GM19023 (cell line): ENCODE measurements at regions not wholly inside any gene's neighbourhood (a gene's known extent, or its start where the extent isn't known, plus 50 kb on each side); places are given as distances from the start of the nearest gene placed in this dataset.
A peak's percentile ranks its signal among the peaks of the same experiment; 100 is the strongest.

Experiments
- ATAC-seq: cut with Tn5 transposase; IDR thresholded peaks from one replicate; pipeline ENCODE4 v1.9.1; 2021; ENCODE audit warnings: mild to moderate bottlenecking, moderate library complexity; ENCODE audit not compliant: unreplicated experiment

DNA sequence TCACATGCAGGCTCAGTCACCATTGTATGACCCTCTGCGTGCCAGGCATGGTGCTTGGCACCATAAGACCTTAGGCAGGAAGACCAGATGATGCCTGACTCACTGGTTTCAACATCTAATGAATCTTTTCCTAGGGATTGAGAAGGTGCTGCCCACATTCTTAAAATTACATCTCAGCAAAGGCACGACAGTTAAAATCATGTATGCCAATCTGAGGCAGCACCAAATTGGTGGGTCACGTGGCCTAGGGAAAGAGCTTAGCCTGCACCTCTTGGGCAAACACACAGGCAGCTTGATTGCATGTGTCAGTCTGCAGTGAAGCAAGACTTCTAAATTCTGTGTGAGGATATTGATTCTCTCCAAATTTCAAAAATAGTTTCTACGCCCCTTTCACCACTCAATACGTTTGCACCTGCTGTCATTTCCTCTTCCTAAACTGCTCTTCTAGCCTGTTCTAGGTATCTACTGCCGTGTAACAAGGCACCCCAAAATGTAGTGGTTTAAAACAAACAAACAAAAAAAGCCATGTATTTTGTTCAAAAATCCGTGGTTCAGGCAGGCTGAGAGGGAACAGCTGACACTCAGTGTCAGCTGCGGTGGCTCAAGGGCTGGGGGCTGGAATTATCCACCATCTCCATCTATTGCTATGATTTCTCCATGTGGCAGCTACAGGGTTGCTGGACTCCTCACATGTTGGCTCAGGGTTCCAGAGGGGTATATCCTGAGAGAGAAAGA, 160.2 kb upstream of the FGGY start:
- ATAC-seq = no peak

DNA sequence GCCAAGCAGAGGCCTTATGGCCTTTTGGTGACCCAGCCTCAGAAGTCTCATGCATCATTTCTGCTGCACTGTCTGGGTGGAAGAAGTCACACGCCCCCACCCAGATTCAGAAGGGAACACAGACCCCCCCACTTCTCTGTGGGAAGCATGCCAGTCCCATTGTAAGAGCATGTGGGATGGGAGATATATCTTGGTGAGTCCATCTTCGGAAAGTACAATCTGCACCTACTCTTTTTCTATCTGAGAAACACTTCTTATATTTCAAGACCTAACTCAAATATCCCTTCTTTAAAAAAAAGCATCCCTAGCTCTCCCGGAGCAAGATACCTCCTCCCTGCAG, 159.6 kb upstream of the FGGY start:
- no peak for ATAC-seq

GRCh38 chr1:59137968-59138367, 158.9 kb upstream of the FGGY start:
- ATAC-seq = no peak

DNA sequence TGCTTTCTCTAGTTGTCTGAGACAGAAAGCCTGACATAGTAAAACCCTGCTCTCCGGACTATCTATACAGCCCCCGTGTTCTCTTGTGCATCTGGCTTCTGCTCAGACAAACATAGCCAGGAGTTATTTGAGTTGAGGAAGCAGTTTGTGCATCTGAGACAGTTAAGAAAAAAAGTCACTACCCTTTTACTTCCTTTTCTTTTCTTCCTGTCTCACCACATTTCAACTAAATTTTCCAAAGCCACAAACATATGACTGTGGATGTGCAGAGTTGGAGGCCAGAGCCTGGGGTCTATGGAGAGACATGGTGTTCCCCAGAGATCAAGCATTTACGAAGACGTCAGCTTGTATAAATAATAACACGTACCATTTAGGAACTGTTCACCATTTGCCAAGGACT, 158.5 kb upstream of the FGGY start:
- no peak for ATAC-seq

DNA sequence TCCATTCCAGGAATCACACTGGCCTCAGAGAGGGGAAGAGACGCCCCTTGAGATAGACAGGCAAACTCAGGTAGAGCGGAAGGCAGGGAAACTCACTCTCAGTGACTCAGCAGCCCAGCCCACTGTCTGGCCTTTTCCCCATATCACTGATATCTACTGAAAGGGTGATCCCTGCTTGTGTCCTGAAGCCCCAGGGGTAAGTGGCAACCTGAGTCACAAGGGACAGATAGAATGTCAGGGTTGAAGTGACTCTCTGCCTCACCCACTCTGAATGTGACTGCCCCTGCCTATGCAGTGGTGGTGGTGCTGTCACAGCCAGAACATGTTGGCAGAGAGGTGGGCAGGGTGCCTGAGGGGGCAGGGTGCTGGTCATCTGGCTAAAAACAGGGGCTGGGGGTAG, 157.5 kb upstream of the FGGY start:
- ATAC-seq = no peak

DNA sequence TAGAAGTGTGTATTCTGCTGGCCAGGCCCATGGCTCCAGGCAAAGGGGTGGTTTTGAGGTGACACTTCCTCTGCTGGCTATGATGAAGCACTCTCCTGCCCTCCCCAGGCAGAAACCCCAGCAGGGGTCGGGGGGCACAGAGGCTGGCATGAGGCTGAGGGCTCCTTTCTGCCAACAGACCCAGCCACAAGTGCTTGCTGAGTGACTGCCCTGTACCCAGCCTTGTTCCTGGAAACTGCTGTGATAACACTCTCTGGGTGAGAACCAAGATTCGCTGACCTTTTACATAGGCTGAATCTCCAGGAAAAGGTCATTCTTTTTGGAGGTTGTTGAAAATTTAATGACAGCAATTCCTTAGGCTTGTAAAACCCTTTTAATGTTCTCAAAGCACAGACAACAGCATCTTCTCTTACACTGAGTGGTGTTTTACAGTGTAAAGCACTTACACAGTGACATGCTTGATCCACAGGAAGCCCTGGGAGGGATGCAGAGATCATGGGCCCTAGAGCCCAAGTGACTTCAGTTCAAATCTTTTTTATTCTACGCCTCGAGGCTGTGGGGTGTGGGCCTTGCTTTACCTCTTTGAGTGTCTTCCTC, 155.5 kb upstream of the FGGY start:
- no peak for ATAC-seq

- no peak for ATAC-seq
Observed at GRCh38 chr1:59142311-59143132, 154.4 kb upstream of the FGGY start.

DNA sequence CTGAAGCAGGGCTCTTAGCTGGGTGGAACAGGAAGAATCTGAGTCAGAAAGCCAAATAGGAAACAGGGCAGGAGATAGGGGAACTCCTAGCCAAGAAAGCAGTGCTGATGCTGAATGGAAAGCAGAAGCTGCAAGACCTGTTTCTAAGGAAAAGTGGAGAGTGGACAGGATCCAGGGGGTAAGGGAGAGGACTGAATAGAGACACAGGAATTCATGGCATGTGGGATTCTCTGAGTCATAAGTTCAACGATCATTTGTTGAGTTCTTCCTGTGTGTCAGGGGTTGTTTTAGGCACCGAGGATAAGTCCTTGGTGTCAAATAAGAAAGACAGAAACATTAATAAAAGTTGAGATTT, 153.8 kb upstream of the FGGY start:
- ATAC-seq = no peak

- ATAC-seq = no peak
Observed at GRCh38 chr1:59143811-59144210, 153.1 kb upstream of the FGGY start.

DNA sequence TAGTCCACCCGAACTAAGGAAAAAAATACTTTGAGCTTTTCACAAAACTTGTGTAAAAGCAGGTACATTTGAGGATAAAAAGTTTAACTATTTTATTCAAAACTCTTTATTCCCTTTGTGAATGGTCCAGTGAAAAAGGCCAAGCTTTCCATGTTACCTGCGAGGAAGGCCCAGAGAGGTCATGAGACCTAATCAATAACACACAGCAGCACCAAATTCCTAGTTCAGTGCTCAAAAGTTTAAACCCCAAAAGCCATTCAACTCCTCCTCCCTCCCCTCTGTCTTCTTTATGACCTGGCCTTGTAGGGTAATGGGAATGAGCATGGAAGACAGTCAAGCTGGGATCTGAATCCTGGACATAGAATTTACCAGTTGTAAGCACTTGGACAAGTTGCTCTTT, 151.9 kb upstream of the FGGY start:
- ATAC-seq = no peak

DNA sequence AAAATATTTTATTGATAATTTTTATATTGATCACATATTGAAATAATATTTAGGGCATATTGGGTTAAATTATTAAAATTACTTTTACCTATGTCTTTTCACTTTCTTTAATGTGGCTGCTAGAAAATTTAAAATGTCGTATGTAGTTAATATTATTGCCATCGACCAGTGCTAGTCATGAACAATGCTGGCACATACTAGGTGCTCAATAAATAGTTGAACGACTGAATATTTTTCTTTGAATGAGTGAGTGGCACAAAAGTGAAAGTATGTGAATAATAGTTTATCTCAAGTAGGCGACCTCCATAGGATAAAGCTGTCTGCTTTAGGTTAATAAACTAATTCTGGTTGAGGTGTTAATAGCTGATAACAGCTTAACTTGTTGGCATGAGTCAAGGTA, 150.8 kb upstream of the FGGY start:
- no peak for ATAC-seq

DNA sequence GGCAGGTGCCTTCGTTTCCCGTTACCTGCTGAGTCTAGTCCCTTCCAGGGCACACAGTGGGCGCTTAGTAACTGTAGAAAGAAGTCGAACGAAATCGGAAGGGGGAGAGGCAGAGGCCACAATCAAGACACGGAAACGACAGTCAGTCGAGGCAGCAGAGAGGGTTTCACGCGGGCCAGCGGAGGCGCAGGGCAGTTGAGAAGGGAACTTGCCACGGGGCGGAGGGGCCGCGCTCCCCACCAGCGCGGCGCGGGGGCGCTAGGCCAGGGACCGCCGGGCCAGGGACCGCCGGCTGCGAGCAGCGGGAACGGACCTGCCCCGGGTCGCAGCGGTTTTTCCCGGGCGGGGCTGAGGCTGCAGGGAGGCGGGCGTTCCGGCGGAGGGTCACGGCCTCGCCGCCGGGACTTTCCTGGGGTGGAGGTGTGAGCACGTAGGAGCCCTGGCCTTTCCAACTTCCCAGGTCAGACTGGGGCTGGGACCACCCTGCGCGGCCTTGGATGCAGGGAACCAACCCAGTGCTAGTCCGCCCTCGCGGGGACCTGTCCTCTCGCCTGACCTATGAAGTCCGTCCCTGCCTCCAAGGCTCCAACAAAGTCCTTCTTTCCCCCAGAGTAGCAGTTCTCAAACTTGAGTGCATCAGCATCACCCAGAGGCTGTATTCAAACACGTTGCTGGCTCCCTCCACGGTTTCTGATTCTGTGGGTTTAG, 150.1 kb upstream of the FGGY start:
- peak; percentile 69 for ATAC-seq

- no peak for ATAC-seq
Observed at GRCh38 chr1:59149435-59149834, 147.5 kb upstream of the FGGY start.

DNA sequence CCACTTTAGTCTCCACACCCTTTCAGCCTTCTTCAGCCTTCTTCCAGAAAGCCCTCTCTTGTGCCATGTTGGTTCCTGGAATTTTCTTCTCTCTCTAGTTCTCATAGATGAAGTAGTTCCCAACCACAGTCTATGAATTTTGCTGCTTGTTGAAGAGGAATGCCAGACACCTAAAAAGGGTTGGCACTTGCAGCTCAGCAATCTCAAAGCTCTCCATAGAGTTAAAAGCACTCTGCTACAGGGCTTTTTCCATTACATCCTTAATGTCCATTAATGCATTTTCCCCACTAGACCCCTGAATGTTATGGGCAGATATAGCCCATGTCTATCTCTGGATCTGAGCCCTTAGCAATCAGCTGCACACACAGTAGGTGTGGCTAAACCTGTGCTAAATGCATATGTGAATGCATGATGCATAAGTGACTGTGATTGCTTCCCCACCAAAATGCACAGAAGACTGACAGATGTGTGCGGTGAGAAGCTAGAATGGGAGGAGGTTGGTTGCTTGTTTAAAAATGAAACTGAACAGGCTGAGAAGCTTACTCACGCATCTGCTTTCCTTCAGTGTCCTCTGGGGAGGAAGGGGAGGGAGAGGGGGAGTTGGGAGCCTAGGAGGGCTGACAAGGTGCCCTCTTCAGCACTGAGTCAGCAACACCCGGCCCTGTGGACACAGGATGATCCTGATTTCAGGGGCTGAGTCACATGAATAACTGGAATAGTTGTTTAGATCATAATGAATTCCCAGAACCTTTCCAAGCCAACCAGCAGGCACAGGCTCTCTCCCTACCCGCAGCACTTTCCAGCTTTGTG, 146.1 kb upstream of the FGGY start:
- ATAC-seq = peak; percentile 64

DNA sequence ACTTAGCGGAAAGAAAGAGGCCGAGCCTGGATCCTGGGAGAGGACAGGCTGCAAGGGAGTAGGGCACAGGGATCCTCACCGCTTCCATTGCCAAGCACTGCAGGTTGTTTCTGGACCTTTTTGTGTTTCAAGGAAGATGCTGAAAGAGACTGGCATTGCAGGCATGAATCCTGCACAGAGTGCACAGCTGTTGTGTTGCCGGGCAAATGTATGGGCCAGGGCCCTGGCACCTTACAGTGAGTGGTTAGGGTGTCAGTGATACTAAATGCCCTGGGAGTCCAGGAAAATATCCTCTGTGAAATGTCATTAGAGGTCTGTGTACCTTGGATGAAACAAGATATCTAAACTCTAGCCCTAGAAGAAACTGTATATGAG, 145.5 kb upstream of the FGGY start:
- ATAC-seq = no peak

GRCh38 chr1:59151860-59152259, 145.0 kb upstream of the FGGY start:
- no peak for ATAC-seq

DNA sequence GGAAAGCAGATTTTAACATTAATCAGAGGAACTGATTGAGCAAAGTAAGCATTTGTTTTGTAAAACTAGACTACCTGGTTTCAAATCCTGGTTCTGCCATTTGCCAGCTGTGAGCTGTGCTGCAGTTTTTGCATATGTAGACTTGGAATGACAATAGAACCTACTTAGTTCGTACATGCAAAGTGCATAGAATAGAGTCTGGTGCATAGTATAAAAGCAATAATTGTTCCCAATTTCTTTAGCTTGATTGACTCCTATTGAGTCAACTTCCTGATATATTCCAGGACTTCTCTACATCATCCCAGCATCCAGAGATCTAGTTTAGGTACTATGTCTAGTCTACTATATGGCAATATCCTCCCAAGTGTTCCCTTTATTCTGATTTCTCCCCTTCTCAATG, 144.4 kb upstream of the FGGY start:
- ATAC-seq = no peak

GRCh38 chr1:59154401-59154800, 142.5 kb upstream of the FGGY start:
- no peak for ATAC-seq

GRCh38 chr1:59155351-59155750, 141.5 kb upstream of the FGGY start:
- no peak for ATAC-seq

DNA sequence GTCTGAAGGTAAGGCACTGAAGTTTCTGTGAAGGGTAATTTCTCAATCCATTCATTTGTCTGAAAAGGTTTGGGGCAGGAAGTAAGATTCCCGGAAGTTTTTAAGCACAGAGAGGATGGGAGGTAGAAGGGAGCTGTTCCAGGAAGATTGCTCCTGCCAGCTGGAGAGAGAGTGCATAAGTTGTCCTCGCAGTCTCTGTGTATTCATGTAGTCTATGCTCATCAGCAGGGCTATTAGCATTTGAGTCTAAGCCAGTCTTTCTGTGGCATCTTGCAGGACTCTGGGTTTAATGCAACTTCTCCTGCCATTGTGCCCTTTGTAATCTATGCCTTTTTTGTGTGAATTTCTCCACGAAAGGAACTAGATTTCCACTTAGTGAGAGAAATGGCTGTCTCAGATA, 140.8 kb upstream of the FGGY start:
- ATAC-seq = no peak
